SK-N-SH (cell line): ENCODE measurements at regions not wholly inside any gene's neighbourhood (a gene's known extent, or its start where the extent isn't known, plus 50 kb on each side); places are given as distances from the start of the nearest gene placed in this dataset.

Source experiments
- CTCF ChIA-PET: fragments of 300-600, 350-600 bp; formaldehyde crosslinking; extraction: SDS; loops from one replicate; lab custom pipeline; 2021; lab: Yijun Ruan, JAX
- POLR2A ChIA-PET: fragments of 350-600 bp; sonication (Branson Sonifier 250); formaldehyde crosslinking; extraction: SDS; loops from one replicate; lab custom pipeline; 2020; ENCODE audit warnings: antibody characterized with exemption, inconsistent platforms; lab: Yijun Ruan, JAX
- DNase-seq: peaks from one replicate; pipeline ENCODE4 v3.0.0; 2012
- H2AFZ ChIP-seq: fragments of 200-600 bp; sonication (generic); 2 replicates; pipeline ENCODE4 v1.8.1; 2016; ENCODE audit warnings: antibody characterized with exemption, mild to moderate bottlenecking, low read depth
- H3F3A ChIP-seq: fragments of 200-600 bp; sonication (generic); replicated peaks from 2 replicates; pipeline ENCODE3; 2016; ENCODE audit warnings: antibody characterized with exemption, mild to moderate bottlenecking; ENCODE audit not compliant: insufficient read depth
- H3K27ac ChIP-seq, 2 experiments: fragments of 200-500 bp in 1 of 2; fragments of 200-600 bp in 1 of 2; sonication (Bioruptor generic) in 1 of 2; sonication (generic), shearing (Covaris generic) in 1 of 2; 2 replicates each; pipeline versions ENCODE4 v1.5.1 to v1.6.1; 2014 to 2016; ENCODE audit warnings: low read depth in 2 of 2, inconsistent platforms in 1 of 2, low read length in 1 of 2, mild to moderate bottlenecking in 1 of 2, mixed read lengths in 1 of 2
- H3K27me3 ChIP-seq: fragments of 200-600 bp; sonication (generic), shearing (Covaris generic); 2 replicates; pipeline ENCODE4 v1.6.1; 2016; ENCODE audit warnings: mixed run types; ENCODE audit not compliant: insufficient read depth
- H3K36me3 ChIP-seq, 2 experiments: fragments of 200-500 bp in 1 of 2; fragments of 200-600 bp in 1 of 2; sonication (Bioruptor generic) in 1 of 2; sonication (generic) in 1 of 2; replicated peaks in 1 of 2; 2 replicates each; pipeline versions ENCODE3 to v1.5.1; 2014 to 2016; ENCODE audit warnings: low read length in 1 of 2, mild to moderate bottlenecking in 1 of 2; ENCODE audit not compliant: insufficient read depth in 2 of 2, control insufficient read depth in 1 of 2
- H3K4me1 ChIP-seq, 2 experiments: fragments of 200-500 bp in 1 of 2; fragments of 200-600 bp in 1 of 2; sonication (Bioruptor generic) in 1 of 2; sonication (generic), shearing (Covaris generic) in 1 of 2; 2 replicates each; pipeline versions ENCODE4 v1.5.1 to v1.6.1; 2014 to 2016; ENCODE audit warnings: low read depth in 1 of 2, low read length in 1 of 2, mixed run types in 1 of 2; ENCODE audit not compliant: insufficient read depth in 2 of 2, control insufficient read depth in 1 of 2
- H3K4me2 ChIP-seq: fragments of 200-600 bp; sonication (generic), shearing (Covaris generic); 2 replicates; pipeline ENCODE4 v1.6.1; 2017; ENCODE audit warnings: mixed run types
- H3K4me3 ChIP-seq, 2 experiments: fragments of 200-500 bp in 1 of 2; fragments of 200-600 bp in 1 of 2; sonication (Bioruptor generic) in 1 of 2; sonication (generic), shearing (Covaris generic) in 1 of 2; 2 replicates each; pipeline versions ENCODE4 v1.5.1 to v1.8.1; 2014 to 2016; ENCODE audit warnings: low read depth in 2 of 2, inconsistent platforms in 1 of 2, low read length in 1 of 2, mild to moderate bottlenecking in 1 of 2, mixed read lengths in 1 of 2, moderate library complexity in 1 of 2
- H3K79me2 ChIP-seq: fragments of 200-600 bp; sonication (generic); 2 replicates; pipeline ENCODE4 v1.8.1; 2017; ENCODE audit warnings: mild to moderate bottlenecking; ENCODE audit not compliant: insufficient read depth
- H3K9ac ChIP-seq: fragments of 200-600 bp; sonication (generic); 2 replicates; pipeline ENCODE4 v1.6.1; 2017; ENCODE audit warnings: mixed run types
- H3K9me2 ChIP-seq: fragments of 200-600 bp; sonication (generic); 2 replicates; pipeline ENCODE4 v1.6.1; 2017; ENCODE audit warnings: mixed run types
- H3K9me3 ChIP-seq: fragments of 200-600 bp; sonication (generic); 2 replicates; pipeline ENCODE4 v1.6.1; 2017; ENCODE audit warnings: mixed run types, mild to moderate bottlenecking, moderate library complexity
- H4K20me1 ChIP-seq: fragments of 200-600 bp; sonication (generic); 2 replicates; pipeline ENCODE4 v1.6.1; 2017; ENCODE audit warnings: mild to moderate bottlenecking, mixed run types; ENCODE audit not compliant: insufficient read depth
- CHD2 ChIP-seq: fragments of 150-350 bp; IDR thresholded peaks from 2 replicates; pipeline ENCODE4 v1.6.1; 2018; ENCODE audit warnings: low read length; ENCODE audit not compliant: partially characterized antibody
- ELF1 ChIP-seq: IDR thresholded peaks from 2 replicates; pipeline ENCODE4 v1.4.0; 2012
- EZH2phosphoT487 ChIP-seq: fragments of 200-600 bp; sonication (generic); IDR thresholded peaks from 2 replicates; pipeline ENCODE4 v1.6.1; 2017; ENCODE audit warnings: low read depth, mixed run types, mild to moderate bottlenecking, antibody characterized with exemption, moderate library complexity, borderline replicate concordance
- FOSL2 ChIP-seq: IDR thresholded peaks from 2 replicates; pipeline ENCODE4 v1.4.0; 2012; ENCODE audit warnings: low read depth, mild to moderate bottlenecking, moderate library complexity, borderline replicate concordance
- GABPA ChIP-seq: IDR thresholded peaks from 2 replicates; pipeline ENCODE4 v1.4.0; 2012; ENCODE audit warnings: low read depth, mild to moderate bottlenecking
- GATA2 ChIP-seq: sonication (generic); formaldehyde crosslinking; IDR thresholded peaks from 2 replicates; pipeline ENCODE4 v1.5.0; 2020; ENCODE audit warnings: mild to moderate bottlenecking, missing genetic modification reagents
- IRF3 ChIP-seq: fragments of 150-350 bp; IDR thresholded peaks from 2 replicates; pipeline ENCODE4 v1.6.1; 2016; ENCODE audit warnings: mild to moderate bottlenecking, low read depth, low read length
- JUND ChIP-seq: IDR thresholded peaks from 2 replicates; pipeline ENCODE4 v1.4.0; 2012
- MAX ChIP-seq: IDR thresholded peaks from 2 replicates; pipeline ENCODE4 v1.4.0; 2012; ENCODE audit warnings: low read depth
- NFIC ChIP-seq: IDR thresholded peaks from 2 replicates; pipeline ENCODE4 v1.4.0; 2012; ENCODE audit warnings: borderline replicate concordance
- PBX3 ChIP-seq: IDR thresholded peaks from 2 replicates; pipeline ENCODE4; 2012
- RCOR1 ChIP-seq: fragments of 150-350 bp; IDR thresholded peaks from 2 replicates; pipeline ENCODE4 v1.6.1; 2017; ENCODE audit warnings: antibody characterized with exemption, low read length
- RFX5 ChIP-seq: IDR thresholded peaks from 2 replicates; pipeline ENCODE4 v1.6.1; 2012; ENCODE audit warnings: mild to moderate bottlenecking, improper control_type of control experiment, low read length
- RXRA ChIP-seq: IDR thresholded peaks from 2 replicates; pipeline ENCODE4 v1.4.0; 2012; ENCODE audit warnings: low read depth, mild to moderate bottlenecking, borderline replicate concordance
- SIN3A ChIP-seq: IDR thresholded peaks from 2 replicates; pipeline ENCODE4 v1.6.1; 2012; ENCODE audit warnings: low read depth, mild to moderate bottlenecking, low read length, moderate library complexity, borderline replicate concordance
- TAF1 ChIP-seq: IDR thresholded peaks from 2 replicates; pipeline ENCODE4 v1.6.1; 2012; ENCODE audit warnings: low read depth, mild to moderate bottlenecking, low read length, moderate library complexity, borderline replicate concordance
- TCF12 ChIP-seq: IDR thresholded peaks from 2 replicates; pipeline ENCODE4 v1.4.0; 2012
- TEAD4 ChIP-seq: IDR thresholded peaks from 2 replicates; pipeline ENCODE4 v1.4.0; 2012; ENCODE audit warnings: mild to moderate bottlenecking, borderline replicate concordance; ENCODE audit not compliant: insufficient read depth
- USF2 ChIP-seq: fragments of 150-350 bp; IDR thresholded peaks from 2 replicates; pipeline ENCODE4 v1.6.1; 2017; ENCODE audit warnings: antibody characterized with exemption, low read length, low read depth, borderline replicate concordance
- YY1 ChIP-seq: IDR thresholded peaks from 2 replicates; pipeline ENCODE4 v1.4.0; 2012; ENCODE audit warnings: low read depth, mild to moderate bottlenecking
- ZBTB33 ChIP-seq: IDR thresholded peaks from 2 replicates; pipeline ENCODE4 v1.4.0; 2012; ENCODE audit warnings: low read depth, borderline replicate concordance
- WGBS: methylation state at CpG from one replicate; pipeline ENCODE4 v1.1.6; 2017; ENCODE audit warnings: low lambda C conversion rate; 5-methylcytosine and 5-hydroxymethylcytosine counted together

GRCh38 chr2:13711154-13711553 lies 921.4 kb upstream of the LRATD1 start (continued):
- TF ChIP-seq PBX3 (no peak), TCF12 (no peak), JUND (no peak), NFIC (no peak)

- TF ChIP-seq IRF3: no peak
- TF ChIP-seq YY1: no peak
- TF ChIP-seq TAF1: no peak
- TF ChIP-seq GABPA: no peak
- no peak for TF ChIP-seq ZBTB33
- no peak for TF ChIP-seq MAX
- no peak for TF ChIP-seq RXRA
- TF ChIP-seq, all 33 proteins: peak for 0
- Histone ChIP-seq H3K9ac (no peak overlapping the region), H3K4me3 (no peak overlapping the region), H4K20me1 (no peaks in the 10 kb centered on the region), H3K27ac (no peak overlapping the region), H3K9me2 (no peaks in the 10 kb centered on the region), H3K9me3 (no peaks in the 10 kb centered on the region), H3K79me2 (no peaks in the 10 kb centered on the region), H3F3A (no peaks in the 10 kb centered on the region), H3K36me3 (no peaks in the 10 kb centered on the region), H3K4me1 (no peaks in the 10 kb centered on the region), H2AFZ (no peak overlapping the region), H3K4me2 (no peak overlapping the region), H3K27me3 (no peaks in the 10 kb centered on the region)
- ChIA-PET CTCF (no interaction called here), POLR2A (no interaction called here)
- no peak for DNase-seq
- 55% methylated on average over 3 of the region's 3 CpGs for WGBS
These were observed 918.1 kb upstream of the LRATD1 start for GRCh38 chr2:13714466-13714865.

GRCh38 chr2:13725945-13726344 lies 906.6 kb upstream of the LRATD1 start:
- no peak for DNase-seq
- Histone ChIP-seq H3K4me1 (no peaks in the 10 kb centered on the region), H3K79me2 (no peaks in the 10 kb centered on the region), H3K9me3 (no peaks in the 10 kb centered on the region), H3K4me3 (no peak overlapping the region), H4K20me1 (no peaks in the 10 kb centered on the region), H3F3A (no peaks in the 10 kb centered on the region), H3K36me3 (no peaks in the 10 kb centered on the region), H3K27ac (no peak overlapping the region), H3K9ac (no peak overlapping the region), H3K9me2 (no peaks in the 10 kb centered on the region), H3K4me2 (no peak overlapping the region), H2AFZ (no peak overlapping the region), H3K27me3 (no peaks in the 10 kb centered on the region)
- CTCF ChIA-PET: no interaction called here
- WGBS: 8% methylated on average over 1 of the region's 1 CpG
- POLR2A ChIA-PET: no interaction called here
- TF ChIP-seq ELF1 (no peak), RFX5 (no peak), GATA2 (CRISPR knock-in tag) (no peak), CHD2 (no peak), SIN3A (no peak), RCOR1 (no peak), EZH2phosphoT487 (no peak), USF2 (no peak), NFIC (no peak), YY1 (no peak), TEAD4 (no peak), FOSL2 (no peak), TCF12 (no peak), TAF1 (no peak), ZBTB33 (no peak), GABPA (no peak)
